ENCODE measurements at regions not wholly inside any gene's neighbourhood (a gene's known extent, or its start where the extent isn't known, plus 50 kb on each side); places are given as distances from the start of the nearest gene placed in this dataset.

- DNase-seq: no peak
Measured at GRCh38 chr16:73205153-73205886, 157.4 kb upstream of the ZFHX3 start.

- DNase-seq: no peak
Measured at GRCh38 chr16:73204359-73205152, 156.6 kb upstream of the ZFHX3 start.

GRCh38 chr16:73202161-73202729, 154.3 kb upstream of the ZFHX3 start:
- no peak for DNase-seq

- no peak for DNase-seq
Measured at GRCh38 chr16:73199214-73199613, 151.3 kb upstream of the ZFHX3 start.

- no peak for DNase-seq
Measured at GRCh38 chr16:73198481-73198880, 150.6 kb upstream of the ZFHX3 start.

- DNase-seq: no peak
Measured at GRCh38 chr16:73197598-73197997, 149.7 kb upstream of the ZFHX3 start.

- peak in 29 of 58 donors; percentile 3 to 43 (median 15) for DNase-seq
Measured at GRCh38 chr16:73196670-73197069, 148.7 kb upstream of the ZFHX3 start.

GRCh38 chr16:73193464-73193863, 145.5 kb upstream of the ZFHX3 start:
- no peak for DNase-seq

- peak in 9 of 58 donors; percentile 1 to 41 (median 11) for DNase-seq
Measured at GRCh38 chr16:73192232-73192894, 144.4 kb upstream of the ZFHX3 start.

GRCh38 chr16:73191660-73192046, 143.7 kb upstream of the ZFHX3 start:
- no peak for DNase-seq

GRCh38 chr16:73190688-73191659, 143.0 kb upstream of the ZFHX3 start:
- DNase-seq: no peak

- no peak for DNase-seq
Measured at GRCh38 chr16:73190256-73190655, 142.3 kb upstream of the ZFHX3 start.

- no peak for DNase-seq
Measured at GRCh38 chr16:73189136-73189535, 141.2 kb upstream of the ZFHX3 start.

- DNase-seq: no peak
Measured at GRCh38 chr16:73186752-73187601, 139.0 kb upstream of the ZFHX3 start.

GRCh38 chr16:73185737-73186136, 137.8 kb upstream of the ZFHX3 start:
- no peak for DNase-seq

- no peak for DNase-seq
Measured at GRCh38 chr16:73183611-73184092, 135.7 kb upstream of the ZFHX3 start.

- no peak for DNase-seq
Measured at GRCh38 chr16:73179705-73180331, 131.9 kb upstream of the ZFHX3 start.

GRCh38 chr16:73177729-73178295, 129.9 kb upstream of the ZFHX3 start:
- no peak for DNase-seq

GRCh38 chr16:73176577-73177013, 128.7 kb upstream of the ZFHX3 start:
- no peak for DNase-seq
